WTC11 (cell line): ENCODE measurements at regions not wholly inside any gene's neighbourhood (a gene's known extent, or its start where the extent isn't known, plus 50 kb on each side); places are given as distances from the start of the nearest gene placed in this dataset.

Experiments used
- ESRRA ChIP-seq: sonication (generic); formaldehyde crosslinking; IDR thresholded peaks from 2 replicates; pipeline ENCODE4 v1.8.1; 2022; ENCODE audit warnings: mild to moderate bottlenecking, missing genetic modification reagents, borderline replicate concordance
- FOXP1 ChIP-seq: sonication (generic); formaldehyde crosslinking; IDR thresholded peaks from 2 replicates; pipeline ENCODE4 v1.8.0; 2022; ENCODE audit warnings: missing genetic modification reagents, mild to moderate bottlenecking, moderate library complexity, borderline replicate concordance
- JUN ChIP-seq: sonication (generic); formaldehyde crosslinking; IDR thresholded peaks from 2 replicates; pipeline ENCODE4 v1.8.0; 2023; ENCODE audit warnings: mild to moderate bottlenecking, missing genetic modification reagents
- NFYB ChIP-seq: sonication (generic); formaldehyde crosslinking; conservative IDR thresholded peaks from 2 replicates; pipeline ENCODE4 v1.8.0; 2022; ENCODE audit warnings: low read depth, missing genetic modification reagents
- NR2C2 ChIP-seq: sonication (generic); formaldehyde crosslinking; IDR thresholded peaks from 2 replicates; pipeline ENCODE4 v1.8.0; 2022; ENCODE audit warnings: mild to moderate bottlenecking, missing genetic modification reagents
- SP1 ChIP-seq: sonication (generic); formaldehyde crosslinking; conservative IDR thresholded peaks from 2 replicates; pipeline ENCODE4 v1.8.1; 2022; ENCODE audit warnings: missing genetic modification reagents
- TF ChIP-seq, protein P1 (sequence below): fragments of 200-600 bp; IDR thresholded peaks from 2 replicates; pipeline ENCODE4 v1.8.0; 2022; ENCODE audit warnings: antibody characterized with exemption
- TF ChIP-seq, protein P2 (sequence below): sonication (generic); formaldehyde crosslinking; IDR thresholded peaks from 2 replicates; pipeline ENCODE4 v1.8.1; 2022; ENCODE audit warnings: missing genetic modification reagents, borderline replicate concordance
- TF ChIP-seq, protein P3 (sequence below): sonication (generic); formaldehyde crosslinking; IDR thresholded peaks from 2 replicates; pipeline ENCODE4 v1.8.1; 2022; ENCODE audit warnings: low read depth, missing genetic modification reagents, borderline replicate concordance

DNA sequence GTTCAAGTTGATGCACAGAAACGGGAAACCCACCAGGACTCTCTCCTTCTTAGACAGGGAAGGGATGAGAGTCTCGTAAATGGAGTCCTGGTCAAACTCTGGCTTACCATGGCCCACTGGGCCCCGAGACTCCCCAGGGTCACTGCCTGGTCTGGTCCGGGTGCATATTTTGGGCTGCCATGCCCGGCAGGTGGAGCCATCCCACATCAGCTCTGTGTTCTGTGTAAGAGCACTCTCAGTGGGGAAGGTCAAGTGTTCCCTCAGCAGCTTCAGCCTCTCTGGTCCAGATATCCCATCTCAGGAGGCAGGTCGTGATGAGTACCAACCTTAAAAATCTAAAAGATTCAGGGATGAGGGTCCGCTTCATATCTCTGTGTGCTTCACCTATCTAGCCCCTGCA lies 138.8 kb downstream of the EDN3 start:
- TF ChIP-seq, protein P1, sequence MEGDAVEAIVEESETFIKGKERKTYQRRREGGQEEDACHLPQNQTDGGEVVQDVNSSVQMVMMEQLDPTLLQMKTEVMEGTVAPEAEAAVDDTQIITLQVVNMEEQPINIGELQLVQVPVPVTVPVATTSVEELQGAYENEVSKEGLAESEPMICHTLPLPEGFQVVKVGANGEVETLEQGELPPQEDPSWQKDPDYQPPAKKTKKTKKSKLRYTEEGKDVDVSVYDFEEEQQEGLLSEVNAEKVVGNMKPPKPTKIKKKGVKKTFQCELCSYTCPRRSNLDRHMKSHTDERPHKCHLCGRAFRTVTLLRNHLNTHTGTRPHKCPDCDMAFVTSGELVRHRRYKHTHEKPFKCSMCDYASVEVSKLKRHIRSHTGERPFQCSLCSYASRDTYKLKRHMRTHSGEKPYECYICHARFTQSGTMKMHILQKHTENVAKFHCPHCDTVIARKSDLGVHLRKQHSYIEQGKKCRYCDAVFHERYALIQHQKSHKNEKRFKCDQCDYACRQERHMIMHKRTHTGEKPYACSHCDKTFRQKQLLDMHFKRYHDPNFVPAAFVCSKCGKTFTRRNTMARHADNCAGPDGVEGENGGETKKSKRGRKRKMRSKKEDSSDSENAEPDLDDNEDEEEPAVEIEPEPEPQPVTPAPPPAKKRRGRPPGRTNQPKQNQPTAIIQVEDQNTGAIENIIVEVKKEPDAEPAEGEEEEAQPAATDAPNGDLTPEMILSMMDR: no peak
- TF ChIP-seq JUN (CRISPR knock-in tag) (no peak), ESRRA (CRISPR knock-in tag) (no peak), NR2C2 (CRISPR knock-in tag) (no peak), NFYB (CRISPR knock-in tag) (no peak), SP1 (CRISPR knock-in tag) (no peak), FOXP1 (CRISPR knock-in tag) (no peak)
- TF ChIP-seq, protein P2, sequence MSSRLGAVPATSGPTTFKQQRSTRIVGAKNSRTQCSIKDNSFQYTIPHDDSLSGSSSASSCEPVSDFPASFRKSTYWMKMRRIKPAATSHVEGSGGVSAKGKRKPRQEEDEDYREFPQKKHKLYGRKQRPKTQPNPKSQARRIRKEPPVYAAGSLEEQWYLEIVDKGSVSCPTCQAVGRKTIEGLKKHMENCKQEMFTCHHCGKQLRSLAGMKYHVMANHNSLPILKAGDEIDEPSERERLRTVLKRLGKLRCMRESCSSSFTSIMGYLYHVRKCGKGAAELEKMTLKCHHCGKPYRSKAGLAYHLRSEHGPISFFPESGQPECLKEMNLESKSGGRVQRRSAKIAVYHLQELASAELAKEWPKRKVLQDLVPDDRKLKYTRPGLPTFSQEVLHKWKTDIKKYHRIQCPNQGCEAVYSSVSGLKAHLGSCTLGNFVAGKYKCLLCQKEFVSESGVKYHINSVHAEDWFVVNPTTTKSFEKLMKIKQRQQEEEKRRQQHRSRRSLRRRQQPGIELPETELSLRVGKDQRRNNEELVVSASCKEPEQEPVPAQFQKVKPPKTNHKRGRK (CRISPR knock-in tag): no peak
- TF ChIP-seq, protein P3, sequence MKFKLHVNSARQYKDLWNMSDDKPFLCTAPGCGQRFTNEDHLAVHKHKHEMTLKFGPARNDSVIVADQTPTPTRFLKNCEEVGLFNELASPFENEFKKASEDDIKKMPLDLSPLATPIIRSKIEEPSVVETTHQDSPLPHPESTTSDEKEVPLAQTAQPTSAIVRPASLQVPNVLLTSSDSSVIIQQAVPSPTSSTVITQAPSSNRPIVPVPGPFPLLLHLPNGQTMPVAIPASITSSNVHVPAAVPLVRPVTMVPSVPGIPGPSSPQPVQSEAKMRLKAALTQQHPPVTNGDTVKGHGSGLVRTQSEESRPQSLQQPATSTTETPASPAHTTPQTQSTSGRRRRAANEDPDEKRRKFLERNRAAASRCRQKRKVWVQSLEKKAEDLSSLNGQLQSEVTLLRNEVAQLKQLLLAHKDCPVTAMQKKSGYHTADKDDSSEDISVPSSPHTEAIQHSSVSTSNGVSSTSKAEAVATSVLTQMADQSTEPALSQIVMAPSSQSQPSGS (CRISPR knock-in tag): no peak
